ENCODE measurements at regions not wholly inside any gene's neighbourhood (a gene's known extent, or its start where the extent isn't known, plus 50 kb on each side); places are given as distances from the start of the nearest gene placed in this dataset.

DNA sequence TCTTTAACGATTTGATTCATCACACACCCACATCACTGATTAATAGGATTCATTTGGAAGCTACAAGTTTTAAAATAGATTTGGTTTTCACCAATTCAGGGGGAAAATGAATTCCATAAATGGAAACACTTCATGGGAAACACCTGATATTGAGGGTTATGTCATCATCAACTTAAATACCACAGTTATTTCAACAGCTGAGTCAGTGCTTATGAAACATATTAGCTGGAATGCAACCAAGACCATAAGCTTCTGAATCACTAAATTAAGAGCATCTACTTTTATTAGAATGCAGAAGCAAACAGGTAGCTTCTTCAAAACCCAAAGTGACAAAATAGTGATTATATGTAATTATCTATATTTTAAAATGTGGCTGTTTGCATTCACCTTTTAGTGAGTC, 207.8 kb upstream of the DCAF8L1 start:
- TF ChIP-seq CEBPB (IDR thresholded peaks at IDR 0.05; ENCODE audit: borderline replicate concordance in 1 of 2, low read depth in 2 of 2, low read length in 2 of 2) (no peak), POLR2A (IDR thresholded peaks at IDR 0.05; ENCODE audit: low read depth, low read length) (no peak), ZSCAN29 (IDR thresholded peaks at IDR 0.05) (no peak), EED (IDR thresholded peaks at IDR 0.05; ENCODE audit: low read depth) (no peak), FOXM1 (IDR thresholded peaks at IDR 0.05; ENCODE audit: low read depth, low read length) (no peak), HDGF (IDR thresholded peaks at IDR 0.05) (no peak)
- TF ChIP-seq, protein P1, sequence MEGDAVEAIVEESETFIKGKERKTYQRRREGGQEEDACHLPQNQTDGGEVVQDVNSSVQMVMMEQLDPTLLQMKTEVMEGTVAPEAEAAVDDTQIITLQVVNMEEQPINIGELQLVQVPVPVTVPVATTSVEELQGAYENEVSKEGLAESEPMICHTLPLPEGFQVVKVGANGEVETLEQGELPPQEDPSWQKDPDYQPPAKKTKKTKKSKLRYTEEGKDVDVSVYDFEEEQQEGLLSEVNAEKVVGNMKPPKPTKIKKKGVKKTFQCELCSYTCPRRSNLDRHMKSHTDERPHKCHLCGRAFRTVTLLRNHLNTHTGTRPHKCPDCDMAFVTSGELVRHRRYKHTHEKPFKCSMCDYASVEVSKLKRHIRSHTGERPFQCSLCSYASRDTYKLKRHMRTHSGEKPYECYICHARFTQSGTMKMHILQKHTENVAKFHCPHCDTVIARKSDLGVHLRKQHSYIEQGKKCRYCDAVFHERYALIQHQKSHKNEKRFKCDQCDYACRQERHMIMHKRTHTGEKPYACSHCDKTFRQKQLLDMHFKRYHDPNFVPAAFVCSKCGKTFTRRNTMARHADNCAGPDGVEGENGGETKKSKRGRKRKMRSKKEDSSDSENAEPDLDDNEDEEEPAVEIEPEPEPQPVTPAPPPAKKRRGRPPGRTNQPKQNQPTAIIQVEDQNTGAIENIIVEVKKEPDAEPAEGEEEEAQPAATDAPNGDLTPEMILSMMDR (IDR thresholded peaks at IDR 0.05 in 2 of 3, conservative IDR thresholded peaks at IDR 0.05 in 1 of 3; ENCODE audit: control insufficient read depth in 2 of 3, extremely low read depth in 1 of 3, insufficient read depth in 1 of 3, low read depth in 3 of 3, low read length in 3 of 3): no peak

All from GM12878 (cell line).